Ovary (tissue), 7 donors: ENCODE measurements at regions not wholly inside any gene's neighbourhood (a gene's known extent, or its start where the extent isn't known, plus 50 kb on each side); places are given as distances from the start of the nearest gene placed in this dataset.

ENCODE experiments used
- DNase-seq, 5 donors: peaks; one replicate each; pipeline ENCODE4 v3.0.0-alpha.2; 2019 to 2020
- H3K27ac ChIP-seq, 2 donors: fragments of 200-600 bp; one replicate each; pipeline versions ENCODE4 v1.5.1 to v1.8.0; 2019 to 2022
- H3K27me3 ChIP-seq: fragments of 200-600 bp; one replicate; pipeline ENCODE4 v1.8.0; 2022
- H3K36me3 ChIP-seq: fragments of 200-600 bp; sonication (generic); one replicate; pipeline ENCODE4 v1.5.1; 2019
- H3K4me1 ChIP-seq: one replicate; pipeline ENCODE4 v1.8.1; 2013; ENCODE audit warnings: mild to moderate bottlenecking, moderate library complexity; ENCODE audit not compliant: insufficient read depth
- H3K4me3 ChIP-seq: fragments of 200-600 bp; sonication (generic); one replicate; pipeline ENCODE4 v1.5.1; 2017
- H3K9me3 ChIP-seq, 2 donors: fragments of 200-600 bp in 1 of 2; sonication (generic) in 1 of 2; one replicate each; pipeline versions ENCODE4 v1.5.1 to v1.8.1; 2013 to 2019; ENCODE audit warnings: mild to moderate bottlenecking in 1 of 2, moderate library complexity in 1 of 2
- CTCF ChIP-seq, 3 donors: fragments of 450-650 bp in 2 of 3; fragments of 200-600 bp in 1 of 3; IDR thresholded peaks; one replicate each; pipeline versions ENCODE4 v1.5.1 to v1.8.0; 2016 to 2022; ENCODE audit warnings: antibody characterized with exemption in 3 of 3, mild to moderate bottlenecking in 1 of 3
- EP300 ChIP-seq: sonication (generic); formaldehyde crosslinking; IDR thresholded peaks from one replicate; pipeline ENCODE4 v1.6.1; 2017; ENCODE audit warnings: antibody characterized with exemption
- POLR2A ChIP-seq: fragments of 450-650 bp; IDR thresholded peaks from one replicate; pipeline ENCODE4 v1.6.1; 2017; ENCODE audit warnings: antibody characterized with exemption, mild to moderate bottlenecking, moderate library complexity
- WGBS, 3 donors: extraction: QIAGEN DNeasy Blood & Tissue Kit in 1 of 3; methylation state at CpG; one replicate each; pipeline versions ENCODE4 v1.1.5 to v1.1.7; 2013 to 2017; 5-methylcytosine and 5-hydroxymethylcytosine counted together
- intact Hi-C, 4 donors: fragments of 100-400 bp; cut with DNase I; formaldehyde crosslinking; loops; one replicate each; pipeline versions ENCODE4 v1.11.0 to v1.15.1; 2022 to 2023
- donor health status: DM: no; HTN: no; CAD: no; lungs with moderate emphysema.
- donor health status: DM: no; HTN: no; CAD: no.
- donor health status: Bipolar disorder and iron deficiency.
- donor health status: DM: no; HTN: no; CAD: no.
- donor health status: DM: yes; HTN: yes; CAD: no.

- no peak for TF ChIP-seq CTCF (IDR thresholded peaks at IDR 0.05)
- DNase-seq: no peak
- Histone ChIP-seq H3K9me3 (no peaks in the 10 kb centered on the region), H3K4me3 (no peak overlapping the region), H3K27me3 (no peaks in the 10 kb centered on the region), H3K36me3 (no peaks in the 10 kb centered on the region), H3K27ac (no peak overlapping the region), H3K4me1 (no peaks in the 10 kb centered on the region)
- 63 to 79% (median 71%) methylated on average over 2 of the region's 2 CpGs for WGBS, 3 donors
- intact Hi-C loops: no loop called here
Measured at GRCh38 chr14:71273366-71273765, 366.1 kb downstream of the PCNX1 start.

GRCh38 chr14:71284048-71284447 lies 376.8 kb downstream of the PCNX1 start:
- no peaks in the 10 kb centered on the region for H3K9me3 ChIP-seq
- no peak for DNase-seq
- H3K4me1 ChIP-seq: no peaks in the 10 kb centered on the region
- intact Hi-C loops: no loop called here
- no peaks in the 10 kb centered on the region for H3K27me3 ChIP-seq
- H3K4me3 ChIP-seq: no peak overlapping the region
- no peaks in the 10 kb centered on the region for H3K36me3 ChIP-seq
- WGBS, 3 donors: 40 to 53% (median 53%) methylated on average over 2 of the region's 2 CpGs
- no peak overlapping the region for H3K27ac ChIP-seq
- no peak for TF ChIP-seq POLR2A
- TF ChIP-seq EP300: no peak
- TF ChIP-seq CTCF (IDR thresholded peaks at IDR 0.05): no peak

GRCh38 chr14:71286126-71286525 lies 378.9 kb downstream of the PCNX1 start:
- no peaks in the 10 kb centered on the region for H3K27me3 ChIP-seq
- 93 to 100% (median 97%) methylated on average over 1 of the region's 1 CpG for WGBS, 3 donors
- DNase-seq: no peak
- TF ChIP-seq POLR2A (no peak), CTCF (IDR thresholded peaks at IDR 0.05) (no peak), EP300 (no peak)
- no peaks in the 10 kb centered on the region for H3K4me1 ChIP-seq
- intact Hi-C loops: no loop called here
- H3K4me3 ChIP-seq: no peak overlapping the region
- H3K36me3 ChIP-seq: no peaks in the 10 kb centered on the region
- no peaks in the 10 kb centered on the region for H3K9me3 ChIP-seq
- no peak overlapping the region for H3K27ac ChIP-seq

GRCh38 chr14:71287567-71287966 lies 380.3 kb downstream of the PCNX1 start:
- 80 to 87% (median 85%) methylated on average over 2 of the region's 2 CpGs for WGBS, 3 donors
- Histone ChIP-seq H3K4me1 (no peaks in the 10 kb centered on the region), H3K27ac (no peak overlapping the region), H3K4me3 (no peak overlapping the region), H3K9me3 (no peaks in the 10 kb centered on the region), H3K36me3 (no peaks in the 10 kb centered on the region), H3K27me3 (no peaks in the 10 kb centered on the region)
- TF ChIP-seq POLR2A (no peak), EP300 (no peak), CTCF (IDR thresholded peaks at IDR 0.05) (no peak)
- intact Hi-C loops: no loop called here
- DNase-seq: no peak

- intact Hi-C loops: no loop called here
- H3K27me3 ChIP-seq: no peaks in the 10 kb centered on the region
- H3K4me3 ChIP-seq: no peak overlapping the region
- 85 to 92% (median 92%) methylated on average over 4 of the region's 4 CpGs for WGBS, 3 donors
- H3K27ac ChIP-seq: no peak overlapping the region
- DNase-seq: no peak
- no peaks in the 10 kb centered on the region for H3K9me3 ChIP-seq
- no peaks in the 10 kb centered on the region for H3K4me1 ChIP-seq
- no peak for TF ChIP-seq CTCF (IDR thresholded peaks at IDR 0.05)
- no peaks in the 10 kb centered on the region for H3K36me3 ChIP-seq
Measured at GRCh38 chr14:71289536-71289935, 382.3 kb downstream of the PCNX1 start.
